Ishikawa (cell line): ENCODE measurements at regions not wholly inside any gene's neighbourhood (a gene's known extent, or its start where the extent isn't known, plus 50 kb on each side); places are given as distances from the start of the nearest gene placed in this dataset.

Experiments used
- CEBPB ChIP-seq: IDR thresholded peaks from 2 replicates; pipeline ENCODE4 v1.6.1; 2012
- CREB1 ChIP-seq: IDR thresholded peaks from 2 replicates; pipeline ENCODE4 v1.6.1; 2012; ENCODE audit warnings: low read depth
- EGR1 ChIP-seq: IDR thresholded peaks from 2 replicates; pipeline ENCODE4 v1.6.1; 2012
- EP300 ChIP-seq: IDR thresholded peaks from 2 replicates; pipeline ENCODE4 v1.6.1; 2012; ENCODE audit warnings: borderline replicate concordance
- FOXM1 ChIP-seq: IDR thresholded peaks from 2 replicates; pipeline ENCODE4 v1.6.1; 2012; ENCODE audit warnings: low read depth, borderline replicate concordance
- NFIC ChIP-seq: IDR thresholded peaks from 2 replicates; pipeline ENCODE4 v1.6.1; 2012
- RAD21 ChIP-seq: IDR thresholded peaks from 2 replicates; pipeline ENCODE4 v1.6.1; 2012; ENCODE audit warnings: low read depth
- TAF1 ChIP-seq: IDR thresholded peaks from 2 replicates; pipeline ENCODE4 v1.6.1; 2012; ENCODE audit warnings: low read depth, mild to moderate bottlenecking
- TCF12 ChIP-seq: IDR thresholded peaks from 2 replicates; pipeline ENCODE4 v1.6.1; 2012; ENCODE audit warnings: low read depth
- TEAD4 ChIP-seq: IDR thresholded peaks from 2 replicates; pipeline ENCODE4 v1.6.1; 2012
- YY1 ChIP-seq: IDR thresholded peaks from 2 replicates; pipeline ENCODE4 v1.6.1; 2012; ENCODE audit warnings: low read depth
- ZBTB7A ChIP-seq: IDR thresholded peaks from 2 replicates; pipeline ENCODE4 v1.6.1; 2012; ENCODE audit warnings: low read depth
- TF ChIP-seq, protein P1 (sequence below): IDR thresholded peaks from 2 replicates; pipeline ENCODE4 v1.6.1; 2012
- TF ChIP-seq, protein P2 (sequence below): IDR thresholded peaks from 2 replicates; pipeline ENCODE4 v1.6.1; 2012
- TF ChIP-seq, protein P3 (sequence below): IDR thresholded peaks from 2 replicates; pipeline ENCODE4 v1.6.1; 2012; ENCODE audit warnings: low read depth, mild to moderate bottlenecking

DNA sequence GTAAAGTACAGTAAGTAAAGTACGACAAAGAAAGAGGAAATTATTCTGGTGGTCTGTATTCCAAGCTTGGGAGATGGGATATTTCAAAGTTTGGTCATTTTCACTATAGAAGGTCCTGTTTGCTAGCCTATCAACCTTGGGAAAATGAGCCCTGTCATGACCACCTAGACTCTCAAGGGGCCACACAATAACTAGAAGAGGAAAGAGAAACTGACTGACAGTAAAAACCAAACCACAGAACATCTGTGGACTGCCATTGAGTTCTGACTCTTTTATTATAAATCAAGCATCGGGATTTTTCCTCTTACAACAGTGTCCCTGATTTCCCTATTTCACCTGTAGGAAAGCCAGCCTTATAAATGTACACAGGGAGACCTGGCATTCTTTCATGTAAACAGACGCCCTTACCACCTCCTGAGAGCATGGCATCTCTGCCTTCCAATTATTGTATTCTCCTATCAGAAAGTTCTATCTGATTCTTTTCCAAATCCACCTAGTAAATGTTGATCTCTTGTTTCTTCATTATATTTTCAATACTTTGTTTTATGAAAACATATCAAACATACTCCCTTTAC lies 80.0 kb downstream of the ZNF622 start:
- no peak for TF ChIP-seq FOXM1
- no peak for TF ChIP-seq YY1
- TF ChIP-seq RAD21: no peak
- TF ChIP-seq CEBPB: no peak
- TF ChIP-seq CREB1: no peak
- TF ChIP-seq ZBTB7A: no peak
- TF ChIP-seq EGR1: no peak
- TF ChIP-seq TEAD4: no peak
- TF ChIP-seq, protein P1, sequence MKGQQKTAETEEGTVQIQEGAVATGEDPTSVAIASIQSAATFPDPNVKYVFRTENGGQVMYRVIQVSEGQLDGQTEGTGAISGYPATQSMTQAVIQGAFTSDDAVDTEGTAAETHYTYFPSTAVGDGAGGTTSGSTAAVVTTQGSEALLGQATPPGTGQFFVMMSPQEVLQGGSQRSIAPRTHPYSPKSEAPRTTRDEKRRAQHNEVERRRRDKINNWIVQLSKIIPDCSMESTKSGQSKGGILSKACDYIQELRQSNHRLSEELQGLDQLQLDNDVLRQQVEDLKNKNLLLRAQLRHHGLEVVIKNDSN: no peak
- no peak for TF ChIP-seq TCF12
- TF ChIP-seq NFIC: no peak
- TF ChIP-seq, protein P2, sequence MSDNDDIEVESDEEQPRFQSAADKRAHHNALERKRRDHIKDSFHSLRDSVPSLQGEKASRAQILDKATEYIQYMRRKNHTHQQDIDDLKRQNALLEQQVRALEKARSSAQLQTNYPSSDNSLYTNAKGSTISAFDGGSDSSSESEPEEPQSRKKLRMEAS: no peak
- TF ChIP-seq, protein P3, sequence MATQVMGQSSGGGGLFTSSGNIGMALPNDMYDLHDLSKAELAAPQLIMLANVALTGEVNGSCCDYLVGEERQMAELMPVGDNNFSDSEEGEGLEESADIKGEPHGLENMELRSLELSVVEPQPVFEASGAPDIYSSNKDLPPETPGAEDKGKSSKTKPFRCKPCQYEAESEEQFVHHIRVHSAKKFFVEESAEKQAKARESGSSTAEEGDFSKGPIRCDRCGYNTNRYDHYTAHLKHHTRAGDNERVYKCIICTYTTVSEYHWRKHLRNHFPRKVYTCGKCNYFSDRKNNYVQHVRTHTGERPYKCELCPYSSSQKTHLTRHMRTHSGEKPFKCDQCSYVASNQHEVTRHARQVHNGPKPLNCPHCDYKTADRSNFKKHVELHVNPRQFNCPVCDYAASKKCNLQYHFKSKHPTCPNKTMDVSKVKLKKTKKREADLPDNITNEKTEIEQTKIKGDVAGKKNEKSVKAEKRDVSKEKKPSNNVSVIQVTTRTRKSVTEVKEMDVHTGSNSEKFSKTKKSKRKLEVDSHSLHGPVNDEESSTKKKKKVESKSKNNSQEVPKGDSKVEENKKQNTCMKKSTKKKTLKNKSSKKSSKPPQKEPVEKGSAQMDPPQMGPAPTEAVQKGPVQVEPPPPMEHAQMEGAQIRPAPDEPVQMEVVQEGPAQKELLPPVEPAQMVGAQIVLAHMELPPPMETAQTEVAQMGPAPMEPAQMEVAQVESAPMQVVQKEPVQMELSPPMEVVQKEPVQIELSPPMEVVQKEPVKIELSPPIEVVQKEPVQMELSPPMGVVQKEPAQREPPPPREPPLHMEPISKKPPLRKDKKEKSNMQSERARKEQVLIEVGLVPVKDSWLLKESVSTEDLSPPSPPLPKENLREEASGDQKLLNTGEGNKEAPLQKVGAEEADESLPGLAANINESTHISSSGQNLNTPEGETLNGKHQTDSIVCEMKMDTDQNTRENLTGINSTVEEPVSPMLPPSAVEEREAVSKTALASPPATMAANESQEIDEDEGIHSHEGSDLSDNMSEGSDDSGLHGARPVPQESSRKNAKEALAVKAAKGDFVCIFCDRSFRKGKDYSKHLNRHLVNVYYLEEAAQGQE: no peak
- TF ChIP-seq EP300: no peak
- TF ChIP-seq TAF1: no peak

DNA sequence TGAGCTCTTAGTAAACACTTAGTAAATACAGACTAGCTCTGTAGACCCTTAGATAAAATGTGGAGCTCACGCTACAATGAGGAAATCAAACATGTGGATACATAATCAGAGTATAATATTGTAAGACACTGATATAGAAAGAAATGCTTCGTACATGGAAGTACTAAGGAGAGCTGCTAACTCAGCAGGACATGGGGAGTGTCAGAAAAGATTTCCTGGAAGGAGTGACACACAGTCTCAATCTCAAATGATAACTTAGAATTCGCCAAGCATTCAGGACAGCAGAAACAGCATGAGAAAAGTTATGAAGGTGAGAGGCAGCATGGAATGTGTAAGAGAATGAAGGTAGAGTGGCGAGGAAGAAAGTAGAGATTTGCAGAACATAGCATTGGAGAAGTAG lies 80.8 kb downstream of the ZNF622 start:
- TF ChIP-seq, protein P3: no peak
- TF ChIP-seq CREB1 (no peak), EP300 (no peak), TEAD4 (no peak), YY1 (no peak), NFIC (no peak), RAD21 (no peak)
- TF ChIP-seq, protein P2: no peak

DNA sequence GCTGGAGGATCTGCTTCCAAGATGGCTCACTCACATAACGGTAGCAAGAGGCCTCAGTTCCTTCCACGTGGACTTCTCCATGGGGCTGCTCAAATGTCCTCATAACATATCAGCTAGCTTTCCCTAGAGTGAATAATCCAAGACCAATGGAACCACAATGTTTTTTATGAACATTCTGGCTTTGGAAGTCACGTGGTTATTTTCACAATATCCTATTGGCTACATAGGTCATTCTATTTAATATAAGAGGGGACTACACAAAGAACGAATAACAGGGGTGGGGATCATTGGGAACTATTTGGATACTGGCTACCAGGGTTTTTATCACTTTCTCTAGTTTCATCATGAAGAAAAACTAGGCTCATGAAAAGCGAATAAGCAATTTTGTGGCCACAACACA lies 81.4 kb downstream of the ZNF622 start:
- TF ChIP-seq YY1 (no peak), RAD21 (no peak), FOXM1 (no peak), NFIC (no peak), TEAD4 (no peak), ZBTB7A (no peak), TAF1 (no peak), EGR1 (no peak), TCF12 (no peak), EP300 (no peak), CREB1 (no peak), CEBPB (no peak)
- TF ChIP-seq, protein P2: no peak
- TF ChIP-seq, protein P3: no peak
- TF ChIP-seq, protein P1: no peak

DNA sequence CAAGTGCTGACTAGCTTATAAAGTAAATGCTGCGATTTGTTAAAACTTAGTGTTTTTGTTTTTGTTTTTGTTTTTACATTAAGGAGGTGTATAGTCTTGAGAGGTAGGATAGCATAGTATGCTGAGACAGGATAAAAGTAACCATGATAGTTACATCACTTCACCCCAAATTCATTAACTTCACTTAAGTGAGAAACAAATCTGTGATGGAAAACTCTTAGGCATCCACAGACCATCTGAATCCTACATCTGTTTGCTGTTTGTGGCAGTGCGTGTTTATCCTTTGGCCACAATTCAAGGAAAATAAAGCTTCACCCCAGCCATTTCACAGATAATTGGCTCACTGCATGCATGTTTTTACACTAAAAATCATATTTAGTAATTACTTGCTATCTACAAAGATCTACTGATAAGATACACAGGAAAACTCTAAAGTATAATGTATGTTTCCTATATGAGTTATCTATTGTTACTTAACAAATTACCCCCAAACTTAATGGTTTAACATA lies 82.0 kb downstream of the ZNF622 start:
- TF ChIP-seq TEAD4 (no peak), EP300 (no peak), ZBTB7A (no peak), TAF1 (no peak), FOXM1 (no peak), EGR1 (no peak), RAD21 (no peak), TCF12 (no peak), CREB1 (no peak), NFIC (no peak), YY1 (no peak), CEBPB (no peak)
- TF ChIP-seq, protein P3: no peak
- TF ChIP-seq, protein P1: no peak
- TF ChIP-seq, protein P2: no peak
